DOHH2 (cell line): ENCODE measurements at regions not wholly inside any gene's neighbourhood (a gene's known extent, or its start where the extent isn't known, plus 50 kb on each side); places are given as distances from the start of the nearest gene placed in this dataset.

Experiments used
- H3F3A ChIP-seq: fragments of 200-600 bp; sonication (generic), shearing (Covaris generic); 2 replicates; pipeline ENCODE4 v1.6.0; 2016; ENCODE audit warnings: antibody characterized with exemption, mild to moderate bottlenecking; ENCODE audit not compliant: control insufficient read depth, insufficient read depth
- H3K27ac ChIP-seq: fragments of 200-600 bp; sonication (generic); 2 replicates; pipeline ENCODE4 v1.5.1; 2014; ENCODE audit warnings: low read depth, mild to moderate bottlenecking, low read length, moderate library complexity
- H3K27me3 ChIP-seq: fragments of 200-600 bp; sonication (generic); 2 replicates; pipeline ENCODE4 v1.6.1; 2014; ENCODE audit warnings: mild to moderate bottlenecking, low read length, mixed read lengths; ENCODE audit not compliant: control insufficient read depth
- H3K36me3 ChIP-seq: fragments of 200-600 bp; sonication (generic); 2 replicates; pipeline ENCODE4 v1.6.1; 2014; ENCODE audit warnings: mild to moderate bottlenecking, low read length, moderate library complexity, mixed read lengths; ENCODE audit not compliant: control insufficient read depth
- H3K4me1 ChIP-seq: fragments of 200-600 bp; sonication (generic); 2 replicates; pipeline ENCODE4 v1.6.1; 2014; ENCODE audit warnings: mild to moderate bottlenecking, low read length, mixed read lengths; ENCODE audit not compliant: control insufficient read depth
- H3K4me2 ChIP-seq: fragments of 200-600 bp; sonication (generic); 2 replicates; pipeline ENCODE4 v1.6.0; 2014; ENCODE audit warnings: mild to moderate bottlenecking, low read length, moderate library complexity
- H3K4me3 ChIP-seq: fragments of 200-600 bp; sonication (generic); 2 replicates; pipeline ENCODE4 v1.5.1; 2014; ENCODE audit warnings: mild to moderate bottlenecking, low read length, mixed read lengths
- H3K79me2 ChIP-seq: fragments of 200-600 bp; sonication (generic); 2 replicates; pipeline ENCODE4 v1.6.1; 2014; ENCODE audit warnings: mild to moderate bottlenecking, low read length, mixed read lengths; ENCODE audit not compliant: control insufficient read depth
- H3K9me2 ChIP-seq: fragments of 200-600 bp; sonication (generic); replicated peaks from 2 replicates; pipeline ENCODE4 v1.6.1; 2014; ENCODE audit warnings: mild to moderate bottlenecking, low read length, mixed read lengths; ENCODE audit not compliant: control insufficient read depth
- H3K9me3 ChIP-seq: fragments of 200-600 bp; sonication (generic); 2 replicates; pipeline ENCODE4 v1.6.1; 2014; ENCODE audit warnings: antibody characterized with exemption, low read length, mixed read lengths; ENCODE audit not compliant: control insufficient read depth, insufficient read depth
- H4K20me1 ChIP-seq: fragments of 200-600 bp; sonication (generic); 2 replicates; pipeline ENCODE4 v1.6.0; 2014; ENCODE audit warnings: low read depth, mild to moderate bottlenecking, antibody characterized with exemption, low read length, moderate library complexity; ENCODE audit not compliant: control insufficient read depth, insufficient read depth
- CTCF ChIP-seq: fragments of 200-600 bp; sonication (generic); IDR thresholded peaks from one replicate; pipeline ENCODE4 v1.5.1; 2014; ENCODE audit warnings: antibody characterized with exemption, mild to moderate bottlenecking, low read depth, low read length; ENCODE audit not compliant: poor library complexity, severe bottlenecking
- EZH2phosphoT487 ChIP-seq: fragments of 200-600 bp; sonication (generic); IDR thresholded peaks from 2 replicates; pipeline ENCODE4 v1.6.1; 2017; ENCODE audit warnings: borderline replicate concordance, mild to moderate bottlenecking, antibody characterized with exemption, low read length, moderate library complexity, mixed read lengths

- no peak for TF ChIP-seq CTCF
- no peak for TF ChIP-seq EZH2phosphoT487
- H3K4me3 ChIP-seq = no peak overlapping the region
- no peak overlapping the region for H3K4me2 ChIP-seq
- no peak overlapping the region for H3K27ac ChIP-seq
- H3K36me3 ChIP-seq = no peaks in the 10 kb centered on the region
- no peaks in the 10 kb centered on the region for H3K79me2 ChIP-seq
- no peaks in the 10 kb centered on the region for H3K27me3 ChIP-seq
- no peaks in the 10 kb centered on the region for H3K4me1 ChIP-seq
- H4K20me1 ChIP-seq = no peaks in the 10 kb centered on the region
- H3F3A ChIP-seq = no peaks in the 10 kb centered on the region
- no peaks in the 10 kb centered on the region for H3K9me3 ChIP-seq
- H3K9me2 ChIP-seq = no peaks in the 10 kb centered on the region
Observed at GRCh38 chr15:81507831-81508230, 133.8 kb upstream of the TMC3 start.

GRCh38 chr15:81506936-81507335 is 132.9 kb upstream of the TMC3 start:
- no peak overlapping the region for H3K27ac ChIP-seq
- H3K9me2 ChIP-seq = no peaks in the 10 kb centered on the region
- H3K27me3 ChIP-seq = no peaks in the 10 kb centered on the region
- no peaks in the 10 kb centered on the region for H4K20me1 ChIP-seq
- no peak for TF ChIP-seq CTCF
- TF ChIP-seq EZH2phosphoT487 = no peak
- H3F3A ChIP-seq = no peaks in the 10 kb centered on the region
- no peak overlapping the region for H3K4me3 ChIP-seq
- H3K79me2 ChIP-seq = no peaks in the 10 kb centered on the region
- H3K36me3 ChIP-seq = no peaks in the 10 kb centered on the region
- H3K4me2 ChIP-seq = no peak overlapping the region
- H3K9me3 ChIP-seq = no peaks in the 10 kb centered on the region
- no peaks in the 10 kb centered on the region for H3K4me1 ChIP-seq

- no peak for TF ChIP-seq EZH2phosphoT487
- TF ChIP-seq CTCF = no peak
- Histone ChIP-seq H3K9me2 (no peaks in the 10 kb centered on the region), H3K36me3 (no peaks in the 10 kb centered on the region), H3K9me3 (no peaks in the 10 kb centered on the region), H3K27ac (no peak overlapping the region), H3K4me3 (no peak overlapping the region), H3K79me2 (no peaks in the 10 kb centered on the region), H3K4me1 (no peaks in the 10 kb centered on the region), H3K27me3 (no peaks in the 10 kb centered on the region), H3F3A (no peaks in the 10 kb centered on the region), H4K20me1 (no peaks in the 10 kb centered on the region), H3K4me2 (no peak overlapping the region)
Observed at GRCh38 chr15:81506071-81506470, 132.1 kb upstream of the TMC3 start.
